GM19328 (cell line): ENCODE measurements at regions not wholly inside any gene's neighbourhood (a gene's known extent, or its start where the extent isn't known, plus 50 kb on each side); places are given as distances from the start of the nearest gene placed in this dataset.

ENCODE experiments used
- ATAC-seq: cut with Tn5 transposase; IDR thresholded peaks from one replicate; pipeline ENCODE4 v1.9.1; 2021; ENCODE audit warnings: mild to moderate bottlenecking, moderate library complexity; ENCODE audit not compliant: unreplicated experiment

DNA sequence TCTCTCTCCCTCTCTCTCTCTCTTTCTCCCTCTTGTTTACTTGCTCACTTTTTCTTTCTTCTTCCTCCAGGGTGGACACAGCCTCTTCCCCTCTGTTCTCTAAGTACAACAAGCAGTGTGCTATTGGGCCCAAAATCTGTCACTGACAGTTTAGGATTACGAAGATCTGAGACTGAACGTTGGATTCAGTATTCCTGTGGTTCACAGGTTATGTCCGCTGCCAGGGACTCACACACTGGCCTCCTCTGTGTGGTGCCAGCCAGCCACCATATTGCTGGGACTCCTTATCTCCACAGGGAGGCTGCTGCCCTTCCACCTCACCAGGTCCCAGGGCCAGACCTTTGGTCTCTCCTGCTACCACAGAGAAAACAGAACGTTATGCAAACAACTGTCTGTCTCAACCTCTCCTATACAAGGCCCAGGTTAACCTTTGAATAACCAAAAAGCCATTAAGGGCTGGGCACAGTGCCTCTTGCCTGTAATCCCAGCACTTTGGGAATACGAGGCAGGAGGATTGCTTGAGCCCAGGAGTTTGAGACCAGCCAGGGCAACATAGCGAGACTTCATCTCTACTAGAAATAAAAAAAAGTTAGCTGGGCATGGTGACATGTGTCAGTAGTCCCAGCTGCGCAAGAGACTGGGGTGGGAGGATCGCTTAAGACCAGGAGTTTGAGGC is 171.9 kb upstream of the RAB4A start:
- ATAC-seq = no peak

DNA sequence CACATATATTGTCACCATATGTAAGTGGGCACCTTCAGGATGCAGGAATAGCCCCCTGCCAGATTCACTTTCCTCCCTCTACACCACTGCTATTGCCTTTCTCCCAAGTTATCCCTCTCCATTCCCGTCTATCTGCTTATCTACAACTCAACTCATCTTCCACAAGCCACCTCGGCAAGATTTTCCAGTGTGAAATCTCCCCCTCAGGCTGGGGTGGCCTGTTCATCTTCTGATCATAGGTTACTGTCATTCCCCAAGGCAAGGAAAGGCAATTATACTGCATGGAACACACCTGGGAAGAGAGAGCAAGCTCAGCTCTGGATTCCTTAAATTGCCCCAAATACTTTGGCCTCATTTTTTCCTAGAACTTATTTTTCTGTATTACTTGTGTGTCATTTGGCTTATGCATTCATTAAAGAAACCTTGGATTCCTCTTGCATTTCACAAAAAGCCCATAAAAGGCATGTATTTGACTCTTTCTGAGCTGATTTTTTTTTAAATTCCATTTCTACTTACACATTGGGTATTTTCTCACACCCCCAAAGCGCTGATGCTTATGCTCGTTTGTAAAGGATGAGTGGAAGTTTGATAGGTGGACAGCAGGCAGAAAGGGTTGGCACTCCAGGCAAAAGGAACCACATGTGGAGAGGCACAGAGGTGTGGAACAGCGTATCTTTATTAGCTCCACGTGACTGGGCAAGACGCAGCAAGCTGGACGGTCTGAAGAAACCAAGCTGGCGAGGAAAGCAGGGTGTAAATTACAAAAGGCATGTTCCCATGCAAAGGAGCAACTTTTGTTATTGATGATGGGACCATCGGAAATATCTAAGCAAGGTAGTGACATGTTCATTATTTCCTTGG is 169.7 kb upstream of the RAB4A start:
- no peak for ATAC-seq

DNA sequence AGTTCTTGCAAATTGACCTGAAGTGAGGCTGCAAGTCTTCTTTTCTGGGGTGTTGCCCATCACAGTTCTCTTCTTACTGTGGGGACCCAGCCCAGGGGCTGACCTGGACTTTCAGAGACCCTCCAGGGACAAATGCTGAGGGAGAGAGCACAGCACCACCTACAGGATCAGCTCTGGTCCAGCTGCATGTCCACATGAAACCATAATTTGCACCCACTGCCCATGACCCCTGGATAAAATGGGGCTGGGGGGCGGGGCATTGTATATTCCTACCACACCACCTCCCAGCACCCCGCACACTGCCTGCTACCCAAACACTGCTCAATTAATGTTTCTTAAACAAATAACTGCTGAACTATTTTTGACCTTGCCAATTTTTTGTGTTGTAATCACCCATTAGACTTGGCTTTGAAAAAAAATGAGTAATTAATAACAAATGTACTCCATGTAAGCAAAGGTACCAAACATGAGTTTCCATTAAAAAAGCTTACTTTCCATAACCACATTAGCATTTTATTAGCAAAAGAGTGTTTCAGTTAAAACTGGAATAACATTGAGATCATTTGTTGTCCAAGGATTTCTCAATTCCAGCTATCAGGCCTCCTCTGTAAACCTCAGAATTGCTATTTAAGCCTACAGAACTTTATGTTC is 168.0 kb upstream of the RAB4A start:
- no peak for ATAC-seq

DNA sequence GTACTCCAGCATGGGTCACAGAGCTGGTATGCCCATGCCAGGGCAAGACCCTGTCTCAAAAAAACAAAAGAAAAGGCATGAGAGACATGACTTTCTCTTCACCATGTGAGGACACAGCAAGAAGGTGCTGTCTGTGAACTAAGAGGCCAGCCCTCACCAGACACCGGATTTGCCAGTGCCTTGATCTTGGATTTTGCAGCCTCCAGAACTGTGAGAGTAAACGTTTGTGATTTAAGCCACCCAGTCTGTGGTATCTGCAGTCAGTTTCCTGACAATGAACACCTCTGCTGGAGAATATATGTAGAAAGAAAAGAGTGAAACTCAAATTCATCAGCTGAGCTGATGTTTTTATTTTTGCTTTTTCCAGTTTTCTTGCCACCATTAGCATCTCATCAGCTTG is 166.3 kb upstream of the RAB4A start:
- ATAC-seq = no peak

DNA sequence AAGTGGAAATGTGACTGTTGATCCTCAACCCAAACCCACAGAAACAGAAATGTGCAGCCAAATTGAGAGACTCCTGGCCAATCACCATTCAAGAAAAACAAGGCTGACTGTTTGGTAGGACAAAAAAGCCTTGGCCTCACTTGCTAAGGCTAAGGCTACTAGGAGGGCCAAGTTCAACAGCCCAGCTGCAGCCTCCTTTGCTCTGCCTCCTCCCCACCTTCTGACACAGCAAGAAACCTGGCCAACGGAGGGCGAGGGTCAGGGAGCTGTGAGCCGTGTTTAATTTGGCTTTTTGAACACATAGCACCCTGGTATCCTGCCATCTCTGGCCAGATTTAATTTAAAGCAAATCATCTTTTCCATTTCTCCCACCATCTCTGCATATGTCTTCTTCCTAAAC is 165.8 kb upstream of the RAB4A start:
- no peak for ATAC-seq

DNA sequence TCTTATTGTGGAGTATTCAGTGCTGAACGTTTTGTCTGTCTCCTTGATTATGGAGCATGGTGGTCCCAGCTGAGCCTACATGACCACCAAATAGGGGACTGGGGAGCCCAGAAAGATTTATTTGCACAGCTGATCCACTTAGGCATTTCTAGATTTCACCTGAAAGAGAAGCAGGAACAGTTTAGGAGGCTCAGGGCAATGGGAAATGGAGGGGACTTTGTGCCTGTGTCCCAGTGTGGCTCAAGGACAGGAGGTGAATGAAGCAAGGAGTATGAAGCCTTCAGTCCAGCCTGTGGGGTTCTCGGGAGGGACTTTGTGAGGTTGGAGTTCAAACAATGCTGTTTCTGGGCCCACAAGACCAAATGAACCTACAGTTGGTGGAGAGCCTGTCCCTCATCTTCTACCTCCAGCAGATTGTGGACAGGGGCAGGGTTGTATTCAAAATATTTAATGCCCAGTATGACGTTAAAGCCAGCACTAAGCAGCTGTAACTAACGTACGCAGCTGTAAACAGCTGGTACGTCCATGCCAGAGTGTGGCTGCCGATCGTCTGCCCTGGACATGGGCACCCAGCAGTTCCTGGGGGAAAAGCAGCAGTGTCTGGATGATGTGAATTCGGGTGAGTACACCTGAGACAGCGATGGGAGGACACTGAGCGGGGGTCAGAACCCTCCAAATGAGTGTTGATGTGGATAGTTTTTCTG is 164.9 kb upstream of the RAB4A start:
- ATAC-seq = no peak

DNA sequence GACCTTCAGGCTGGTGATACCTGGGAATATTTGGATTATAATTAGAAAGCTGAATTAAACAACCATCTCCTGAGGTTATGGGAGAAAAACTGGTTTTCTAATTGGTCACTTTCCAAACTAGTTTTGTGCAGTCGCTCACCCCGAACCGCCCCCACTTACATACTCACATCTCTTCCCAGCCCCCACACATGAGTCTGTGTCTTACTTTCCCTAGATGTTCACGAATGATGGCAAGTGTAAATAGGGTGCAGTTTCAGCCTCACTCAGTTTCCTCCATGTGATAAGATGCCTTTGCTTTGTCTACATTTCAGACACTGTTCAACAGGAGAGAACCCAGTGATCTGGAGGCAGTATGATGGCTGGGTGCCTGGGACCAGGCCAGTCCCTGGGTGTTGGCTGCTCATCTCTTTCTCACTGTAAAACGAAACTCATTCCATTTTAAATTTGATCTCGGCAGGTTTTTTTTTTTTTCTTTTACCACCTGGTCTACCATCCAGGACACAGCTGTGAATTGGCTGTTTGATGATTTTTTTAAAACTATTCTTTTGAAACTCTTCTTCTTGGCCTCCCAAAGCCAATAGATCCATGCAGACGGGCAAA is 164.3 kb upstream of the RAB4A start:
- ATAC-seq = no peak

DNA sequence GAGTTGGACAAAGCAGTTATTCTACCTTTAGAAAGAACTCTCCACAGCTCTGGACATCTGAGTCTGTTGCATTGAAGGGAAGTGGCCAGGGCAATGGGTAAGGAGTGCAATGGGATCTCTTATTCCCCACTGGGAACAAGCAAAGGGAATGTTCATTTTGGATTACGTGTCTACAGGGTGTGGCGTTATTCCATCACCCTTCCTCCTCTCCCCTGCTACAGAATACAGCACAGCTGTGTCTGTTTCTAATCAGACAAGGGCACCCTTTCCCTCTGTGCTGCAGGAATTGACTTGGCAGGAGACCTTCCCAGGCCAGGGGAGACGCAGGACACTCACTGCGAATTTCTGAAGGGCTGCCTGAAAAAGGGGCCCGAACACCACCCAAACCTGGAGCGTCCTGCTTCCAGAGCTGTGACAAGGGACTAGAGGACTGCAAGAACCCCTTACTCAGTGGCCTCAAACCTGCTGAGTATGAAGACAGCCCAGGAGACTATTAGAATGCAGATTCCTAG is 163.6 kb upstream of the RAB4A start:
- no peak for ATAC-seq

DNA sequence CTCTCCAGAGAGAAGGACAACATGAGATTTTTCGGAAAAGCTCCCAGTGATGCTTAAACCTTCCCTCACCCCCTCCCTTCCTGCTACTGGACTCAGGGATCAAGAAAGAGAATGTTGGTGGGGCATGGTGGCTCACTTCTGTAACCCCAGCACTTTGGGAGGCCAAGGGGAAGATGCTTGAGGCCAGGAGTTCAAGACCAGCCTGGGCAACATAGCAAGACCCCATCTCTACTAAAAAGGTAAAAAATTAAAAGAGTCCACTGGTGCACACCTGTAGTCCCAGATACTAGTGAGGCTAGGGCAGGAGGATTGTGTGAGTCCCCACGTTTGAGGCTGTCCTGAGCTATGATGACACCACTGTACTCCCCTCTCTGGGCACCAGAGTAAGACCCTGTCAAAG is 162.9 kb upstream of the RAB4A start:
- ATAC-seq = no peak

DNA sequence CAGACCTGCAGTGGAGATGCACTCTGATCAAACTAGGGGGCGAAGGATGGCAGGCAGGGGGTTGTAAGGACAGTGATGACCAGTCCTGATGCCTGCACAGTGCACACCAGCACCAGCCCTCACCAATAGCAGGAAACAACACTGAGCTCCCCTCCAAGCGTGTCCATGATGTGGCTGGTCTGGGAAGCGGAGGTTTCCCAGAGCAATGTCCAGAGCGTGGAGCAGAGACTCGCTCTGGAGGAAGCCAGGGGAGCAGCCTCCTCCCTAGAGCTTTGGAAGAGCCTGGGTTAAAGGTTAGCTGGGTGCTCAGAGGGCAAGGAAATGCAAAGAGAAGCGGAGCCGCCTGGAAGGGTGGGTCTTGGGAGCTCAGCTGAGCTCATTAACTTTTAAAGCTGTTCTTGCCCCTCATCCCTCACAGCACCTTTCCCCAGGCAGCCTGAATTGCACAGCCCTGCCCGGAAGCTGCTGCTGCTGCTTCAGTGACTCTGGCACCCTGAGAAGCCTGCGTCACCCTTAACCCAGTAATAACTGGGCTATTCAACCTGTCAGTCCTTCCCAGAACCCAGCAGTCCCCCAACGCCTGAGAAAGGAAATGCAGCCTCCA is 162.2 kb upstream of the RAB4A start:
- ATAC-seq = no peak

DNA sequence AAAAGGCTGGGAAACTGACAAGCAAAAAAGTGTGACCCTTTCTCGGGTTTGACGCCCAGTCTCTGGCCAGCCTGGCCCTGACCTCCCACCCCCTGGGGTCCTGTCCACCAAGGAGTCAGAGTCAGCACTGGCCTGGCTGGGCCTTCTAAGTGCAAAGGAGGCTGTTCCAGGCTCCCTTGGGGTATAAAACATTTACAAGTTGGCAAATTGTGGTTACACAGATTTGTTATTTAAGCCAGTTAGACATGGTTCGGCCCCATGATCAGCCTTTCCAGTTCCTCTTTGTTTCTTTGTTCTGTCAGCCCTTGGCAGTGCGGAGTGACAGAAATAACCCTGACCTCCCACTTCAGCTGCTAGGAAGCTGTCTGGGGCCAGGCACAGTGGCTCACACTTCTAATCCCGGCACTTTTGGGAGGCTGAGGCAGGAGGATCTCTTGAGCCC is 161.6 kb upstream of the RAB4A start:
- no peak for ATAC-seq

DNA sequence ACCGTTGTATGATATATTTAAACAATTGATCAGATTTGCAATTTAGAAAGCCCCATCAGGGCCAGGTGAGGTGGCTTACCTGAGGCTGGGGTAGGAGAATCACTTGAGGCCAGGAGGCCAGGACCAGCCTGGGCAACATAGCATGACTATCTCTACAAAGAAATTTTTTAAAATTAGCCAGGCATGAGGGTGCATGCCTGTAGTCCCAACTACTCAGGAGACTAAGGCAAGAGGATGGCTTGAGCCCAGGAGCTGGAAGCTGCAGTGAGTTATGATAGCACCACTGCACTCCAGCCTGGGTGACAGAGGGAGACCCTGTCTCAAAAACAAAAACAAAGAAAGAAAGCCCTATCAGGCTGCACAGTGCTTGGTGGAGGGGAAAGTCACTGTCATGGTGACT is 159.9 kb upstream of the RAB4A start:
- ATAC-seq = no peak

DNA sequence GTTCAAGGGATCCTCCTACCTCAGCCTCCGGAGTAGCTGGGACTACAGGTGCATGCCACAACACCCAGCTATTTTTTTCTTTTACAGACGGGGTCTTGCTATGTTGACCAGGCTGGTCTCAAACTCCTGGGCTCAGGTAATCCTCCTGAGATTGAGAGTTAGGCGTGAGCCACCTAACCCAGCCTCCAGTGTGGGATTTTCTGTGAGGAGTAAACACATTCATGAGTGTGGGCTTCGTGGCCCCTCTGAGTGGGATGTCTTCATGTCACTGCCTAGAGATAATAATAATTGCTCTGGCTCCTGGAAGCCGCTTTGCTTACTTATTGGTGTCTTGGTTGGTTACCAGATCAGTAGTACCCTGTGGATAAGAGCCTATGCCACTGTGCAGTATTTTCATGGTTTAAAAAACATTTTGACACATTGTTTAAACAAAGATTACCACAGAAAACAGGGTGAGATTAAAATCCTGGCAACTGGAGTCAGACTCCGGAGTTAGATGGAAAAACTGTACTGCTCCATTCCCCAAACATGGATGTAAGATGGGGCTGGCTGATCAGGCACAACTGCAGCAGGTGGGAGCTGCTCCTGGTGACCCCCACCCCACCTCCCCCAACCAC is 159.1 kb upstream of the RAB4A start:
- no peak for ATAC-seq

DNA sequence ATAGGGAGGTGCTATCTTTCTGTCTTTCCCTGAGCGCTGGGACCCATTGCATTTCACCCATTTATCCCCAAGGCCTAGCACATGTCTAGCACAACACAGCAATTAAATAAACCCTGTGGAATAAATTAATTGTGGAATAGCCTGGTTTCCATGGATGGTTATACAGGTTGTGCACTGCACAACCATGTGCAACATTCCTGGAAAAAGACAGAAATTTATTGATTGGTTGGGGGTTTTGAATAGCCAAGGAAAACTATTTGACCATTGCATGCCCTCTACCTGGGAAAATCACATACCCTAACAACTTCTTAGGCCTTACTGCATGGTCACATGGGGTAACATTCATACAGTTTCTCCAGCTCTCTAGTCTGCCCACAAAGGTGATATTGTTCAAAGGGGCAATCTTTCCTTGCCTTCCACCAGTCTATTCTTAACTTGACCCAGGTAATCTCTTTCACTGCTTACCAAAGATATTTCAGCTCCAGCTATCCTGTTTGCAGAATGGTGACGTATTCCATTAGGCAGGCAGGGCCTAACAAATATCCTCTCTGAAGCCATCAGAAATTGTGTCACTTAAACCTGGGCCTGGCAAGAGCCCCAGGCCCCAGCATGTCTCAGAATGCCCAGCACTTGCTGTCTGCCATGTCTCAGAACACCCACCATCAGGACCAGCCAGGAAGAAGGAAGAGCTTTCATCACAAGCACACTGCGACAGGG is 157.9 kb upstream of the RAB4A start:
- no peak for ATAC-seq

DNA sequence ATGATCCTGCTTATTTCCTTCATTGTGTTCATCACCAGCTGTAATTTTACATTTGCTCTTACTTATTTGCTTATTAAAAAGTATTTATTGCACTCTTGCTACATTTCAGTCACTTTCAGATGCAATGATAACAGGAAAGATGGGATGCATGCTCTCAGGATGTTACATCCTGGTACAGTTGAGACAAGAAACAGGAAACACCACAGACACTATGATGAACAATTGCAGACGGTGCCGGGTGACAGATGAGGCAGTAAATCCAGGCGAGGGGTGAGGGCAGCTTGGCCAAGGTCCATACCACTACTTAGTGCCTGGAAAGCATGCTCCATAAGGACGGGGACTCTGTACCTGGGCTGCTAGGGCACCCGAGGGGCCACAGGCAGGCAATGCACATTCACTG is 156.6 kb upstream of the RAB4A start:
- no peak for ATAC-seq

DNA sequence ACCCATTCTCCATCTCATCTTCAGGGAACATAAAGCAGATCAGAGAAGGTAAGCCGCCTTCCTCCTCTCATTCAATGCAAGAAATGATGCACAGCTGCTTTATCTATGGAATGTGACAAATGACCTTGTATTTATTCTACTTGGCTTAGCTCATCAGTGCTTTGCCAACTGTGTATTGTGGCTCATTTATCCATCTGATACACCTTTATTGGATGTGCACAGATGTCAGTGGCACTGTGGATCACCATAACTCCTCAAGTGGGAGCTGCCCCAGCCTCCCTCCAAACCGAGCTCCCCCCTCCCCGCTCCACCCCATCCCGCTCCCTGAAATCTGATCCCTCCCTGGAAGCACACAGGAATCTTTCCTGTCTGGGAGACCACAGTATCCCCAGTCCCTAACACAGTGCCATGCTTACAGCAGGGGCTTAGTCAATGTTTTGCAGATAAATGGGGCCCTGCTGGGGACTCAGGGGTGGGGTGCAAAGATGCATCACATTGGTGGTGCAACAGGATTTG is 156.0 kb upstream of the RAB4A start:
- no peak for ATAC-seq

DNA sequence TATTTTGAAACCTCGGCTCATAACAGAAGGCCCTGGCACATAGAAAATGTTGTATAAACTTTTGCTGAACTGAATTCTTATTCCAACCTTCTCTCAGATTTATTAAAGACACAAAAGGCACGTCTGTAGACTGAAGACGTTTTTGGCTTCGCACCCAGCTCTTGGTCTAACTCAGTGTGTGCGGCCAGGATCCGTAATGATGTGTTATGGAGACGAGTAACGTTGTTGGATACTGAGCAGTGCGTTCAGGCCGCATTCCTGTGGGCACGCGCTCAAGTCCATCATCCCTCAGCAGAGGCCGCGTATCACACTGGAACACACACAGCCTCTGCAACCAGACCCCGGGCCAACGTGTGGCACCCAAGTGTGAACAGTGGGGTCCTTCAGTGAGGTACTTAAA is 154.8 kb upstream of the RAB4A start:
- no peak for ATAC-seq

DNA sequence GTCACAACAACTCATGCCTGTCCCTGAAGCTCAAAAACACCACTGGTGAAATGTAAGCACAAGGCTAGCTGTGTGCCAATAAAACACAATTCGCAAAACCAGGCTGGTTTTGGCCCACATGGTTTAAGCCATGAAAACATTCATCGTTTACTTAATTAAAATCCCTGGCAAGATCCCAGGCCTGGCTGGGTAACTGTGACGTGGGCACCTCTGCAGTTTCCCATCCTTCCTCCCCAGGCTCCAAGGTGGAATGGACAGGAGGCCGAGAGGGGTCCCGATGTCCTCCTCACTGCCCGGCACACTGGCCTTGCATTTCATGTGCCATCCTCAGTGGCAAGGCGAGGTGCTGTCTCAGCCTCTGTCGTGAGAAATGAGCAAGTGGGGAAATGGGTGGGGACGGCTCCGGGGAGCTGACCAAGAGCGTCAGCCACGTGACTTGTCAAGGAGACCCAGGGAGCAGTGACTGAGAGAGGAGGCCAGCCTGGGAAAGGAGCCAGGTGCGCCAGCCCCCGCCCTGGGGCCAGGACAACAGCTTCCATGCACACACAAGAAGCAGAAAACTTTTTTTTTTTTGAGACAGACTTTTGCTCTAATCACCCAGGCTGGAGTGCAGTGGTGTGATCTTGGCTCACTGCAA is 153.1 kb upstream of the RAB4A start:
- no peak for ATAC-seq
